Ishikawa (cell line): ENCODE measurements at regions not wholly inside any gene's neighbourhood (a gene's known extent, or its start where the extent isn't known, plus 50 kb on each side); places are given as distances from the start of the nearest gene placed in this dataset.

Experiments used
- CREB1 ChIP-seq: IDR thresholded peaks from 2 replicates; pipeline ENCODE4 v1.6.1; 2012; ENCODE audit warnings: low read depth
- EP300 ChIP-seq: IDR thresholded peaks from 2 replicates; pipeline ENCODE4 v1.6.1; 2012; ENCODE audit warnings: borderline replicate concordance
- RAD21 ChIP-seq: IDR thresholded peaks from 2 replicates; pipeline ENCODE4 v1.6.1; 2012; ENCODE audit warnings: low read depth
- TCF12 ChIP-seq: IDR thresholded peaks from 2 replicates; pipeline ENCODE4 v1.6.1; 2012; ENCODE audit warnings: low read depth
- TEAD4 ChIP-seq: IDR thresholded peaks from 2 replicates; pipeline ENCODE4 v1.6.1; 2012
- YY1 ChIP-seq: IDR thresholded peaks from 2 replicates; pipeline ENCODE4 v1.6.1; 2012; ENCODE audit warnings: low read depth
- TF ChIP-seq, protein P1 (sequence below): IDR thresholded peaks from 2 replicates; pipeline ENCODE4 v1.6.1; 2012
- TF ChIP-seq, protein P2 (sequence below): IDR thresholded peaks from 2 replicates; pipeline ENCODE4 v1.6.1; 2012; ENCODE audit warnings: low read depth, mild to moderate bottlenecking

DNA sequence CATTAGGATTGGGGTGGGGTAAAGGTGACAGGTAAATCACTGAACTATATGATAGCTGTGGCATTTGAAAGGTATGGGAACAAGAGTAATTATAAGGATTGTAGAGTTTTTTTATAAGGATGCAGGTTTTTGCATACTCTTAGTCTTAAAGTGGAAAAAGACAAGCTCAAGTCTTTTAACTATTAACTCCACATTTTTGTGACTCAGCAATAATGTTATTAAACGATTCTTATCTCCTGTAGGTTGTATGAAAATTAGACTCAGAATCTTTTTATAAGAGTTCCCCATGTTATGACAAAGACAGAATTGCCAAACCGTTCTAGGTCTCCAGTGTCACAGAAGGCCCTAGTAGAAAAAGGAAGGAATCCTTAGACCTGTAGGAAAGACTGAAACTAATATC is 49.9 kb upstream of the TTLL7 start:
- TF ChIP-seq RAD21 (no peak), CREB1 (no peak), TCF12 (no peak), YY1 (no peak), EP300 (no peak), TEAD4 (no peak)
- TF ChIP-seq, protein P1, sequence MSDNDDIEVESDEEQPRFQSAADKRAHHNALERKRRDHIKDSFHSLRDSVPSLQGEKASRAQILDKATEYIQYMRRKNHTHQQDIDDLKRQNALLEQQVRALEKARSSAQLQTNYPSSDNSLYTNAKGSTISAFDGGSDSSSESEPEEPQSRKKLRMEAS, result no peak
- TF ChIP-seq, protein P2, sequence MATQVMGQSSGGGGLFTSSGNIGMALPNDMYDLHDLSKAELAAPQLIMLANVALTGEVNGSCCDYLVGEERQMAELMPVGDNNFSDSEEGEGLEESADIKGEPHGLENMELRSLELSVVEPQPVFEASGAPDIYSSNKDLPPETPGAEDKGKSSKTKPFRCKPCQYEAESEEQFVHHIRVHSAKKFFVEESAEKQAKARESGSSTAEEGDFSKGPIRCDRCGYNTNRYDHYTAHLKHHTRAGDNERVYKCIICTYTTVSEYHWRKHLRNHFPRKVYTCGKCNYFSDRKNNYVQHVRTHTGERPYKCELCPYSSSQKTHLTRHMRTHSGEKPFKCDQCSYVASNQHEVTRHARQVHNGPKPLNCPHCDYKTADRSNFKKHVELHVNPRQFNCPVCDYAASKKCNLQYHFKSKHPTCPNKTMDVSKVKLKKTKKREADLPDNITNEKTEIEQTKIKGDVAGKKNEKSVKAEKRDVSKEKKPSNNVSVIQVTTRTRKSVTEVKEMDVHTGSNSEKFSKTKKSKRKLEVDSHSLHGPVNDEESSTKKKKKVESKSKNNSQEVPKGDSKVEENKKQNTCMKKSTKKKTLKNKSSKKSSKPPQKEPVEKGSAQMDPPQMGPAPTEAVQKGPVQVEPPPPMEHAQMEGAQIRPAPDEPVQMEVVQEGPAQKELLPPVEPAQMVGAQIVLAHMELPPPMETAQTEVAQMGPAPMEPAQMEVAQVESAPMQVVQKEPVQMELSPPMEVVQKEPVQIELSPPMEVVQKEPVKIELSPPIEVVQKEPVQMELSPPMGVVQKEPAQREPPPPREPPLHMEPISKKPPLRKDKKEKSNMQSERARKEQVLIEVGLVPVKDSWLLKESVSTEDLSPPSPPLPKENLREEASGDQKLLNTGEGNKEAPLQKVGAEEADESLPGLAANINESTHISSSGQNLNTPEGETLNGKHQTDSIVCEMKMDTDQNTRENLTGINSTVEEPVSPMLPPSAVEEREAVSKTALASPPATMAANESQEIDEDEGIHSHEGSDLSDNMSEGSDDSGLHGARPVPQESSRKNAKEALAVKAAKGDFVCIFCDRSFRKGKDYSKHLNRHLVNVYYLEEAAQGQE, result no peak
